Prostate gland (tissue), 2 donors: ENCODE measurements at regions not wholly inside any gene's neighbourhood (a gene's known extent, or its start where the extent isn't known, plus 50 kb on each side); places are given as distances from the start of the nearest gene placed in this dataset.

Experiments used
- POLR2A ChIP-seq: fragments of 450-650 bp; IDR thresholded peaks from one replicate; pipeline ENCODE4 v1.6.1; 2016; ENCODE audit warnings: antibody characterized with exemption, mild to moderate bottlenecking
- TF ChIP-seq, protein P1 (sequence below), 4 experiments: fragments of 200-600 bp in 2 of 4; fragments of 450-650 bp in 2 of 4; sonication (generic) in 2 of 4; IDR thresholded peaks; 1 replicate in 3 of 4; 2 replicates in 1 of 4; pipeline ENCODE4 v1.5.1; 2016 to 2019; ENCODE audit warnings: antibody characterized with exemption in 4 of 4, mild to moderate bottlenecking in 2 of 4, moderate library complexity in 2 of 4

DNA sequence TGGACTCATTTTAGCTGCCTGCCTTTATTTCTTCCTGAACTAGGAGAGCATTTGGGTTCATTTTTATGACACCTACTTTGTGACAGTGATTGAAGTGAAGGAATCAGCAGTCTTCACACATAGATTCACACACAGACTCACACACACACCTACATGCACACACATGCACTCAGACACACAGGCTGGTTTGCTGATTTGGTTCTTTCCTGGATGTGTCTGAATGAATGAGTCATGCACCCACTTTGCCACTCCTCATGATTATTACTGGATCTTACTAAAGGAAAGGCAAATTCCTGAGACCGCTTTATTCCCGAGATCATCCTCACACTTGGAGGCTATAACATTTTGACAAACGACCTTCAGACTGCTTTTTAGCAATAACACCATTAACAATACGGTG, 529.5 kb downstream of the AGTPBP1 start:
- TF ChIP-seq POLR2A: no peak
- TF ChIP-seq, protein P1, sequence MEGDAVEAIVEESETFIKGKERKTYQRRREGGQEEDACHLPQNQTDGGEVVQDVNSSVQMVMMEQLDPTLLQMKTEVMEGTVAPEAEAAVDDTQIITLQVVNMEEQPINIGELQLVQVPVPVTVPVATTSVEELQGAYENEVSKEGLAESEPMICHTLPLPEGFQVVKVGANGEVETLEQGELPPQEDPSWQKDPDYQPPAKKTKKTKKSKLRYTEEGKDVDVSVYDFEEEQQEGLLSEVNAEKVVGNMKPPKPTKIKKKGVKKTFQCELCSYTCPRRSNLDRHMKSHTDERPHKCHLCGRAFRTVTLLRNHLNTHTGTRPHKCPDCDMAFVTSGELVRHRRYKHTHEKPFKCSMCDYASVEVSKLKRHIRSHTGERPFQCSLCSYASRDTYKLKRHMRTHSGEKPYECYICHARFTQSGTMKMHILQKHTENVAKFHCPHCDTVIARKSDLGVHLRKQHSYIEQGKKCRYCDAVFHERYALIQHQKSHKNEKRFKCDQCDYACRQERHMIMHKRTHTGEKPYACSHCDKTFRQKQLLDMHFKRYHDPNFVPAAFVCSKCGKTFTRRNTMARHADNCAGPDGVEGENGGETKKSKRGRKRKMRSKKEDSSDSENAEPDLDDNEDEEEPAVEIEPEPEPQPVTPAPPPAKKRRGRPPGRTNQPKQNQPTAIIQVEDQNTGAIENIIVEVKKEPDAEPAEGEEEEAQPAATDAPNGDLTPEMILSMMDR (IDR thresholded peaks at IDR 0.05): no peak
